GM23338 (cell line): ENCODE measurements at regions not wholly inside any gene's neighbourhood (a gene's known extent, or its start where the extent isn't known, plus 50 kb on each side); places are given as distances from the start of the nearest gene placed in this dataset.

Source experiments
- ATAC-seq: fragments of 200-7000 bp; cut with Tn5 transposase; 3 replicates; pipeline ENCODE4 v1.9.1; 2020
- DNase-seq: peaks from one replicate; pipeline ENCODE4 v3.0.0-alpha.2; 2015; ENCODE audit warnings: low spot score
- H2AFZ ChIP-seq: fragments of 200-600 bp; sonication (generic); 2 replicates; pipeline ENCODE4 v1.8.0; 2016; ENCODE audit warnings: antibody characterized with exemption, mild to moderate bottlenecking, moderate library complexity
- H3F3A ChIP-seq: fragments of 200-600 bp; sonication (generic); replicated peaks from 2 replicates; pipeline ENCODE4 v1.8.0; 2017; ENCODE audit warnings: antibody characterized with exemption, mixed run types, low read depth
- H3K27ac ChIP-seq: fragments of 200-600 bp; sonication (generic); 2 replicates; pipeline ENCODE4 v1.6.1; 2016; ENCODE audit warnings: low read depth
- H3K27me3 ChIP-seq: fragments of 200-600 bp; sonication (generic); 2 replicates; pipeline ENCODE4 v1.8.0; 2016; ENCODE audit warnings: mild to moderate bottlenecking, mixed run types, moderate library complexity; ENCODE audit not compliant: insufficient read depth
- H3K36me3 ChIP-seq: fragments of 200-600 bp; sonication (generic); 2 replicates; pipeline ENCODE4 v1.8.0; 2016; ENCODE audit warnings: mild to moderate bottlenecking; ENCODE audit not compliant: insufficient read depth
- H3K4me1 ChIP-seq: fragments of 200-600 bp; sonication (generic); 2 replicates; pipeline ENCODE4 v1.8.0; 2016; ENCODE audit warnings: mild to moderate bottlenecking, moderate library complexity; ENCODE audit not compliant: insufficient read depth
- H3K4me2 ChIP-seq: fragments of 200-600 bp; sonication (generic); 2 replicates; pipeline ENCODE4 v1.7.1; 2017; ENCODE audit warnings: mixed run types
- H3K4me3 ChIP-seq: fragments of 200-600 bp; sonication (generic); 2 replicates; pipeline ENCODE4 v1.6.1; 2016; ENCODE audit warnings: mixed run types
- H3K79me2 ChIP-seq: fragments of 200-600 bp; sonication (generic); replicated peaks from 2 replicates; pipeline ENCODE4 v1.8.0; 2017; ENCODE audit warnings: mild to moderate bottlenecking; ENCODE audit not compliant: insufficient read depth
- H3K9me2 ChIP-seq: fragments of 200-600 bp; sonication (generic); 2 replicates; pipeline ENCODE4 v1.8.0; 2017; ENCODE audit not compliant: insufficient read depth
- H4K20me1 ChIP-seq: fragments of 200-600 bp; sonication (generic); replicated peaks from 2 replicates; pipeline ENCODE4 v1.8.0; 2017; ENCODE audit warnings: mild to moderate bottlenecking; ENCODE audit not compliant: insufficient read depth
- H3K27ac Mint-ChIP-seq: 2 replicates; pipeline ENCODE4 v1.8.0; 2020; ENCODE audit warnings: inconsistent platforms, mild to moderate bottlenecking, moderate library complexity, mixed read lengths
- H3K27me3 Mint-ChIP-seq: 3 replicates; pipeline ENCODE4 v1.8.0; 2022; ENCODE audit warnings: low read depth, mild to moderate bottlenecking, moderate library complexity, mixed read lengths, inconsistent platforms; ENCODE audit not compliant: insufficient read depth, poor library complexity
- H3K36me3 Mint-ChIP-seq: 3 replicates; pipeline ENCODE4 v1.8.0; 2021; ENCODE audit warnings: low read depth, mild to moderate bottlenecking, inconsistent platforms, moderate library complexity, mixed read lengths
- H3K4me1 Mint-ChIP-seq: 3 replicates; pipeline ENCODE4 v1.8.0; 2020; ENCODE audit warnings: mild to moderate bottlenecking, inconsistent platforms, mixed read lengths
- H3K4me3 Mint-ChIP-seq: 3 replicates; pipeline ENCODE4 v1.8.0; 2021; ENCODE audit warnings: moderate library complexity, mild to moderate bottlenecking, inconsistent platforms, mixed read lengths
- H3K9me3 Mint-ChIP-seq: 3 replicates; pipeline ENCODE4 v1.8.0; 2020; ENCODE audit warnings: moderate library complexity, mild to moderate bottlenecking, inconsistent platforms, mixed read lengths
- ETS1 ChIP-seq: IDR thresholded peaks from 2 replicates; pipeline ENCODE4 v1.6.1; 2016; ENCODE audit warnings: antibody characterized with exemption
- EZH2 ChIP-seq: fragments of 200-600 bp; sonication (generic); IDR thresholded peaks from one replicate; pipeline ENCODE4 v1.8.0; 2017; ENCODE audit warnings: antibody characterized with exemption, mild to moderate bottlenecking, low read depth; ENCODE audit not compliant: unreplicated experiment
- EZH2phosphoT487 ChIP-seq: fragments of 200-600 bp; sonication (generic); IDR thresholded peaks from one replicate; pipeline ENCODE4 v1.8.1; 2018; ENCODE audit warnings: antibody characterized with exemption; ENCODE audit not compliant: unreplicated experiment
- POLR2AphosphoS5 ChIP-seq: IDR thresholded peaks from 2 replicates; pipeline ENCODE4 v1.6.1; 2016; ENCODE audit warnings: antibody characterized with exemption, low read depth
- ZNF114 ChIP-seq: fragments of 250-450 bp; sonication (Bioruptor Pico); IDR thresholded peaks from 2 replicates; pipeline ENCODE4 v1.5.0; 2020; ENCODE audit warnings: mild to moderate bottlenecking, moderate library complexity
- ZNF331 ChIP-seq: fragments of 250-450 bp; sonication (Bioruptor Pico); IDR thresholded peaks from 2 replicates; pipeline ENCODE4 v1.5.0; 2020; ENCODE audit warnings: low read depth, mild to moderate bottlenecking, moderate library complexity
- ZNF462 ChIP-seq: fragments of 250-450 bp; sonication (Bioruptor Pico); IDR thresholded peaks from 2 replicates; pipeline ENCODE4 v1.5.0; 2020; ENCODE audit warnings: mild to moderate bottlenecking, moderate library complexity

GRCh38 chr2:118498943-118499342, 348.5 kb downstream of the EN1 start:
- Mint-ChIP-seq H3K27me3 (peaks cover 5% of the 10 kb centered on the region), H3K4me1 (peaks cover 16% of the 10 kb centered on the region), H3K9me3 (no peaks in the 10 kb centered on the region), H3K4me3 (no peak overlapping the region), H3K36me3 (no peaks in the 10 kb centered on the region), H3K27ac (no peak overlapping the region)
- H3K4me1 ChIP-seq, result peaks cover 3% of the 10 kb centered on the region; the same call in 1 of the 2 replicates
- no peaks in the 10 kb centered on the region for H4K20me1 ChIP-seq
- H3K79me2 ChIP-seq, result no peaks in the 10 kb centered on the region
- no peaks in the 10 kb centered on the region; the same call in 1 of the 2 replicates for H3K9me2 ChIP-seq
- no peak overlapping the region for H2AFZ ChIP-seq
- no peaks in the 10 kb centered on the region for H3K27me3 ChIP-seq
- H3K36me3 ChIP-seq, result no peaks in the 10 kb centered on the region
- no peak for TF ChIP-seq ZNF331 (CRISPR knock-in tag)
- TF ChIP-seq EZH2, result no peak
- no peak for TF ChIP-seq ZNF114
- H3K4me2 ChIP-seq, result no peak overlapping the region
- H3F3A ChIP-seq, result no peaks in the 10 kb centered on the region
- no peak overlapping the region for H3K27ac ChIP-seq
- H3K4me3 ChIP-seq, result no peak overlapping the region
- no peak for DNase-seq
- ATAC-seq, result peak; percentile 52

GRCh38 chr2:118496870-118497611, 350.4 kb downstream of the EN1 start:
- H3F3A ChIP-seq, result no peaks in the 10 kb centered on the region
- H3K36me3 ChIP-seq, result no peaks in the 10 kb centered on the region
- Mint-ChIP-seq H3K36me3 (peaks cover 2% of the 10 kb centered on the region; the same call in 2 of the 3 replicates), H3K4me1 (peaks cover 24% of the 10 kb centered on the region), H3K27ac (no peak overlapping the region), H3K27me3 (peaks cover 11% of the 10 kb centered on the region), H3K4me3 (no peak overlapping the region), H3K9me3 (peaks cover 3% of the 10 kb centered on the region; the same call in 2 of the 3 replicates)
- TF ChIP-seq POLR2AphosphoS5 (no peak), ZNF114 (no peak), EZH2phosphoT487 (no peak), ETS1 (no peak), ZNF331 (CRISPR knock-in tag) (no peak), ZNF462 (no peak)
- ATAC-seq (no peak), DNase-seq (no peak)
- H3K4me2 ChIP-seq, result no peak overlapping the region
- no peak overlapping the region for H3K4me3 ChIP-seq
- H3K4me1 ChIP-seq, result 0 out of 2 replicates have a peak, but pooled peaks cover 2% of the 10 kb centered on the region
- no peak overlapping the region for H3K27ac ChIP-seq
- peak overlapping the region; percentile 38; the same call in 1 of the 2 replicates for H2AFZ ChIP-seq
- no peaks in the 10 kb centered on the region; the same call in 1 of the 2 replicates for H3K9me2 ChIP-seq
- no peaks in the 10 kb centered on the region for H3K79me2 ChIP-seq
- no peaks in the 10 kb centered on the region for H3K27me3 ChIP-seq
- no peaks in the 10 kb centered on the region for H4K20me1 ChIP-seq
